GM06990 (cell line): ENCODE measurements at regions not wholly inside any gene's neighbourhood (a gene's known extent, or its start where the extent isn't known, plus 50 kb on each side); places are given as distances from the start of the nearest gene placed in this dataset.

Experiments used
- DNase-seq: peaks from one replicate; pipeline ENCODE4 v3.0.0-alpha.2; 2011; ENCODE audit not compliant: insufficient read length; ENCODE audit errors: extremely low read depth
- H3K27me3 ChIP-seq: replicated peaks from 2 replicates; pipeline ENCODE4 v1.6.0; 2011; ENCODE audit warnings: low read length; ENCODE audit not compliant: control insufficient read depth, insufficient read depth
- H3K36me3 ChIP-seq: 2 replicates; pipeline ENCODE4 v1.5.1; 2011; ENCODE audit warnings: low read length; ENCODE audit not compliant: control insufficient read depth, insufficient read depth
- H3K4me3 ChIP-seq: replicated peaks from 2 replicates; pipeline ENCODE4 v1.5.1; 2011; ENCODE audit warnings: low read depth, mild to moderate bottlenecking, control low read depth, low read length
- TF ChIP-seq, protein P1 (sequence below): IDR thresholded peaks from 2 replicates; pipeline ENCODE4 v1.5.1; 2011; ENCODE audit warnings: low read length, control low read depth, mild to moderate bottlenecking, inconsistent platforms; ENCODE audit not compliant: insufficient read depth, poor library complexity, severe bottlenecking

DNA sequence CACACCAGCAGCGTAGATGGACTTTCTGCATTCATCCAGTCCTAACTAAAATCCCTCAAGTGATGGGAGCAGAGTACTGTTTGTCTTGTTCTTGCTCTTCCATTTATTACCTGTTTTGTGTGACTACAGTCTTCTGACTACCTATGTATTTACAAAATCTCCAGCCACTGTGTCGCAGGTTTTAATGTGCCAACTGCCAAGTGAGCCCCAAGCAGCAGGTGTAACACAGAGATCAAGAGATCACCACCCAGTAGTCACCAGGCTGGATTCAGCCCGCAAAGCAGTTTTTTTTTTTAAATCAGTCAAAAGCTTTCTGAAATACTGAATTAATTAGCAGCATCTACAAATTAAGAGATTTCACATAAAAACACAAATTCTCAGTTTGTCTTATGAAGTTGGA, 724.1 kb upstream of the USP15 start:
- H3K27me3 ChIP-seq: no peaks in the 10 kb centered on the region
- TF ChIP-seq, protein P1, sequence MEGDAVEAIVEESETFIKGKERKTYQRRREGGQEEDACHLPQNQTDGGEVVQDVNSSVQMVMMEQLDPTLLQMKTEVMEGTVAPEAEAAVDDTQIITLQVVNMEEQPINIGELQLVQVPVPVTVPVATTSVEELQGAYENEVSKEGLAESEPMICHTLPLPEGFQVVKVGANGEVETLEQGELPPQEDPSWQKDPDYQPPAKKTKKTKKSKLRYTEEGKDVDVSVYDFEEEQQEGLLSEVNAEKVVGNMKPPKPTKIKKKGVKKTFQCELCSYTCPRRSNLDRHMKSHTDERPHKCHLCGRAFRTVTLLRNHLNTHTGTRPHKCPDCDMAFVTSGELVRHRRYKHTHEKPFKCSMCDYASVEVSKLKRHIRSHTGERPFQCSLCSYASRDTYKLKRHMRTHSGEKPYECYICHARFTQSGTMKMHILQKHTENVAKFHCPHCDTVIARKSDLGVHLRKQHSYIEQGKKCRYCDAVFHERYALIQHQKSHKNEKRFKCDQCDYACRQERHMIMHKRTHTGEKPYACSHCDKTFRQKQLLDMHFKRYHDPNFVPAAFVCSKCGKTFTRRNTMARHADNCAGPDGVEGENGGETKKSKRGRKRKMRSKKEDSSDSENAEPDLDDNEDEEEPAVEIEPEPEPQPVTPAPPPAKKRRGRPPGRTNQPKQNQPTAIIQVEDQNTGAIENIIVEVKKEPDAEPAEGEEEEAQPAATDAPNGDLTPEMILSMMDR: no peak
- no peak overlapping the region for H3K4me3 ChIP-seq
- H3K36me3 ChIP-seq: no peaks in the 10 kb centered on the region
- no peak for DNase-seq

DNA sequence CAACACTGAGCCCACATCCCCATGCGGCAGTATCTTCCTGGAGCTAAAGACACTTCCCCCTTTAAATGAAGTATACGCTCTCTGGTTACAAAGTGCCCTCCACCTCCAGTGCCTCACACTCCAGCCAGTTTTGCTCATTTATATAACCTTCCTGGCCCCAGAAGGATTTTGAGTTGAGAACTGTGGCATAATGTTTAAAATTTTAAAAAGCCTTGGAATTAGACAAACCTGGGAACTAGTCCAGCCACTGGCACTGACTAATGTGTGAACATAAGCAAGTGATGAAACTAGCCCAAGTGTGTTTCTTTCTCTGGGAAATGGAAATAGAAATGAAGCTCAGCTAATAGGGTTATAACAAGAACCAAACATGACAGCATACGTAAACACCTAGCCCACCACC, 723.7 kb upstream of the USP15 start:
- no peak for DNase-seq
- no peak overlapping the region for H3K4me3 ChIP-seq
- H3K27me3 ChIP-seq: no peaks in the 10 kb centered on the region
- H3K36me3 ChIP-seq: no peaks in the 10 kb centered on the region
- TF ChIP-seq, protein P1: no peak

DNA sequence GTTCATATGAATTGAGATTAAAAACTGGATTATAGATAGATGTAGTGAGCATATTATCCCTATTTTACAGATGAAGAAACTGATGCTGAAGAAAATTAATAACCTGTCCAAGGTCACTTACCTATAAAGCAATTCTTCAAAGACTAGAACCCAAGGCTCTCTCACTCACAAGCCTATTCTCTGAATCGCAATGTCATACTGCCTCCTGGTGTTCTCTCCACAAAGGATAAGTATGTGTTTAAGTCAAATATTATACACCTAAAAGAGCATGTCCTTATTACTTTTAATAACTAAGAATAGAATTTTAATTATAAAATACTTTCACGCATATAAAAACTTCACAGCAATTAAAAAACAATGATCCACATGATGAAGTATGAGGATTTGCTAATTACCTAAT, 721.3 kb upstream of the USP15 start:
- H3K27me3 ChIP-seq: no peaks in the 10 kb centered on the region
- DNase-seq: no peak

DNA sequence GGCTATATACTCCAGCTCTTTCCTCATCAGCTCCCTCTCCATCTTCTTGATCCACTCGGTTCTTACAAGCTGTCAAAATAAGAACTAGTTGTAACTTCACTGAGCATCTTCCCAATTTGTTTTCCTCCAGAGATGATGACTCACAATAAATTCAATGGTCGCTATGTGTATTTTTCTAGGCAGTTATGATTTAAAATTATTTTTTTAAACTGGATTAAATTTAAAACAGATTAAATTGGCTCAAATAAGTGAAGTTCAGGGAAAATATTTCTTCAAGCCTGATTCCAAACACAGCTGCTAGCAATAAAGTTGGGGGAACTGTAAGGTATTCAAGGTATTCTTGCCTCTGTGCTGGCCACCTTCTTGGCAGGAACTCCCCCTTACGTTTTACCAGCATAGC, 717.7 kb upstream of the USP15 start:
- no peak for DNase-seq
- Histone ChIP-seq H3K36me3 (no peaks in the 10 kb centered on the region), H3K27me3 (no peaks in the 10 kb centered on the region), H3K4me3 (no peak overlapping the region)
- TF ChIP-seq, protein P1: no peak

More for the DNA sequence above, 721.3 kb upstream of the USP15 start:
- no peaks in the 10 kb centered on the region for H3K36me3 ChIP-seq
- no peak overlapping the region for H3K4me3 ChIP-seq
- TF ChIP-seq, protein P1: no peak

DNA sequence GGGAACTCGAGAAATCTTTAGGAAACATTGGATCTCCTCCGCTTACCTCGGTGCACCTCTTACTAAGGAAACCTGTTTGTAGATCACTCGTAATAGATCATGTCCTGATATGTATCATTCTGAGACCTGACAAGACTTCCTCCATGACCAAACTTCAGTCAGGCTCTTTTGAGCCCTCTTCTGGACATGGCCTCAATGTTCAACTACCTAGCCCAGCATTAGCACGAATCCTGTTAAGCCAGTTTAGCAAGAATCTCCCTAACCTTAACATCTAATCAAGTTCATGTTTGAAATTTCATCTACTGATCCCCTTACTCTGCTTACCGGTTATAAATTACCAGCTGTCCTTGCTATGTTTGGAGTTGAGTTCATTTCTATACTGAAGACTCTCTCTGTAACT, 713.9 kb upstream of the USP15 start:
- Histone ChIP-seq H3K4me3 (no peak overlapping the region), H3K27me3 (no peaks in the 10 kb centered on the region), H3K36me3 (no peaks in the 10 kb centered on the region)
- DNase-seq: no peak
- TF ChIP-seq, protein P1: no peak

DNA sequence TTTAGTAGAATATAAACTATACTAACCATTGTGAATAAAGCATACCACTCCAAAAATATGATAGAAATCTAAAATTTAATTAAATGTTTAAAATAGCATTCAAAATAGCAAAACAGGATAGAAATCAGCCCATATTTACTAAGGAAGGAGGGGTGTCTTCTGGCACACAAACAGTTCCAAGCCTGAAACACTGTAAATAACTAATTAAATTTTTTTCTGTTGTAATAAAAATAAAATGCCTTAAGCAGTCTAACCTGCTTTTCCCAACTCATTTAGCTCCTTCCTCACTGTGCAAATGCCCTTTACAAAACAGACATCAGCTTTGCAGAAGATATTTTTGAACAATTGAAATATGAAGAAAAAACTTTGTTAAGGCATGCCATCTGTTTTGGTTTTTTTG, 707.1 kb upstream of the USP15 start:
- TF ChIP-seq, protein P1: no peak
- DNase-seq: no peak
- Histone ChIP-seq H3K27me3 (no peaks in the 10 kb centered on the region), H3K36me3 (no peaks in the 10 kb centered on the region), H3K4me3 (no peak overlapping the region)
